ENCODE measurements at regions not wholly inside any gene's neighbourhood (a gene's known extent, or its start where the extent isn't known, plus 50 kb on each side); places are given as distances from the start of the nearest gene placed in this dataset.

DNA sequence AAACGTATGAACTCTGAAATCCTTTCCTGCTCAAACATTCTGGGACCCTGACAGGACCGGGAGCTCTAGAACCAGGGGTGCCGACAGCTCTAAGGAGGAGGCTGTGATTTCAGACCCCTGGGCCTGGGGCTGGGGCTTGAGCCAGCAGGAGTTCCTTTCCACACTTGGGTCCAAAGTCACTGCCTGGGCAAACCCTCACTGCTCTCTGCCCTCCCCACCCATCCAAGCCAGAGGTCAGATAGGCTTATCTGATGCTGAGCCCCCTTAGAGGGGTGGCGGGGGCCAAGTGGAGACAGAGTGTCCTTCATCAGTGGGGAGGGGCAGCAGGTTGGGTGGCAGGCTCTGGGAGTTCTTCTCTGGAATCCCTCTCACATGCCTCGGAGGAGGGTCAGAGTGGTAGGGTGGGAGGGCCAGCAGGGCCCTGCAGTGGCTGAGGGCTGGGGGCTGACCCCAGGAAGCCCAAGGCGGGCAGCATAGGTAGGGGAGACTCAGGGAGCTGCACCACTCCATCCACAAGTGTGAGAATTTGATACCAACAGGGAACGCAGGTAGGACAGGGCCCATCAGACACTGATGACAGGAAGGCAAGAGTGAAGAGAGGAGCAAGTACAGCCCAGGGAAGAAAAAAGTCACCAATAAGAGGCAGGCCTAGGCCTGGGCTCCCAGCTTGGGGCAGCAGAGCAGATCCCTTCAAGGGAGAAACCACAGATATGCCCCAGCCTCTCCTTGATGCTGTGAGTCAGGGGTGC is 121.0 kb downstream of the MRPL14 start:
- Histone ChIP-seq H3K4me1 (ENCODE audit: control insufficient read depth, insufficient read depth, low read length) (peaks cover 17% of the 10 kb centered on the region), H2AFZ (ENCODE audit: control insufficient read depth, low read depth, low read length) (no peak overlapping the region), H3K4me2 (ENCODE audit: control insufficient read depth, insufficient read depth) (no peak overlapping the region), H3K4me3 (no peak overlapping the region), H3K9ac (ENCODE audit: control insufficient read depth, insufficient read depth, low read length) (no peak overlapping the region), H3K27ac (ENCODE audit: control insufficient read depth, insufficient read depth) (no peak overlapping the region), H3K36me3 (ENCODE audit: control insufficient read depth in 2 of 2, insufficient read depth in 2 of 2, low read length in 1 of 2) (no peaks in the 10 kb centered on the region), H3K27me3 (replicated peaks in 1 of 2; ENCODE audit: control insufficient read depth in 2 of 2, insufficient read depth in 2 of 2, low read length in 1 of 2) (peaks cover 0 to 4% of the 10 kb centered on the region in 2 experiments; a peak in 3 of 4 replicates), H3K79me2 (ENCODE audit: control insufficient read depth, insufficient read depth, low read length) (no peaks in the 10 kb centered on the region), H4K20me1 (ENCODE audit: control insufficient read depth, insufficient read depth) (no peaks in the 10 kb centered on the region), H3K9me3 (replicated peaks; ENCODE audit: control insufficient read depth, insufficient read depth, low read length) (no peaks in the 10 kb centered on the region)
- 56% methylated on average over 7 of the region's 7 CpGs for WGBS (ENCODE audit: insufficient coverage, insufficient replicate concordance, low lambda C conversion rate, missing lambda C conversion rate)
- FAIRE-seq (no peak), DNase-seq (ENCODE audit: low read depth, low spot score) (no peak), ATAC-seq (no peak)
- RAD21 ChIA-PET (ENCODE audit: unreplicated experiment): interaction anchor here (1.1 to 8.3 kb wide), 4 partner anchors 12 to 70 kb away, joined by 4 to 138 read pairs (median 6); no protein-coding TSS in a partner anchor
- intact Hi-C loops (cut with micrococcal nuclease; ENCODE audit: unreplicated experiment): no loop called here
- SMC1A ChIA-PET (ENCODE audit: uncharacterized antibody, unreplicated experiment): interaction anchor here (1.2 to 3.6 kb wide), 3 partner anchors 10 to 73 kb away, joined by 4 to 23 read pairs (median 5); no protein-coding TSS in a partner anchor
- in situ Hi-C loops (cut with MboI): no loop called here
- CTCF ChIA-PET: interaction anchor here (0.6 to 7.3 kb wide), 12 partner anchors 10 to 338 kb away, joined by 3 to 70 read pairs (median 6); partner anchors contain the start of gene VEGFA
- TF ChIP-seq ASH2L (IDR thresholded peaks at IDR 0.05; ENCODE audit: borderline replicate concordance, low read depth) (no peak), BACH1 (IDR thresholded peaks at IDR 0.05; ENCODE audit: borderline replicate concordance) (no peak), RAD51 (IDR thresholded peaks at IDR 0.05) (no peak), NFYA (IDR thresholded peaks at IDR 0.05; ENCODE audit: borderline replicate concordance, low read depth, low read length) (no peak), MEF2A (IDR thresholded peaks at IDR 0.05; ENCODE audit: insufficient read depth, low read depth, low read length) (no peak), ETV6 (conservative IDR thresholded peaks at IDR 0.05 in 1 of 2, IDR thresholded peaks at IDR 0.05 in 1 of 2; ENCODE audit: borderline replicate concordance in 1 of 2, low read depth in 1 of 2) (no peak), ZNF274 (IDR thresholded peaks at IDR 0.05; ENCODE audit: insufficient read depth, insufficient read length) (no peak), ZNF24 (IDR thresholded peaks at IDR 0.05) (no peak), ESRRA (IDR thresholded peaks at IDR 0.05; ENCODE audit: low read length) (no peak), ZNF217 (IDR thresholded peaks at IDR 0.05) (no peak), SIN3A (IDR thresholded peaks at IDR 0.05; ENCODE audit: low read depth, low read length) (no peak), KAT2A (conservative IDR thresholded peaks at IDR 0.05; ENCODE audit: control insufficient read depth, low read depth, low read length) (no peak), NFYB (IDR thresholded peaks at IDR 0.05; ENCODE audit: insufficient read depth, low read depth, low read length) (no peak)
- TF ChIP-seq, protein P1, sequence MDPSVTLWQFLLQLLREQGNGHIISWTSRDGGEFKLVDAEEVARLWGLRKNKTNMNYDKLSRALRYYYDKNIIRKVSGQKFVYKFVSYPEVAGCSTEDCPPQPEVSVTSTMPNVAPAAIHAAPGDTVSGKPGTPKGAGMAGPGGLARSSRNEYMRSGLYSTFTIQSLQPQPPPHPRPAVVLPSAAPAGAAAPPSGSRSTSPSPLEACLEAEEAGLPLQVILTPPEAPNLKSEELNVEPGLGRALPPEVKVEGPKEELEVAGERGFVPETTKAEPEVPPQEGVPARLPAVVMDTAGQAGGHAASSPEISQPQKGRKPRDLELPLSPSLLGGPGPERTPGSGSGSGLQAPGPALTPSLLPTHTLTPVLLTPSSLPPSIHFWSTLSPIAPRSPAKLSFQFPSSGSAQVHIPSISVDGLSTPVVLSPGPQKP (IDR thresholded peaks at IDR 0.05; ENCODE audit: low read depth, low read length): no peak
- BruUV-seq (replicated peaks): no TSS peak
- POLR2A ChIA-PET: interaction anchor here (2.5 kb wide), 1 partner anchor 56 kb away, joined by 11 read pairs; no protein-coding TSS in a partner anchor
